ENCODE measurements at regions not wholly inside any gene's neighbourhood (a gene's known extent, or its start where the extent isn't known, plus 50 kb on each side); places are given as distances from the start of the nearest gene placed in this dataset.

GRCh38 chr2:183950673-183951072, 647.7 kb upstream of the ZNF804A start:
- Histone ChIP-seq H2AFZ (ENCODE audit: low read depth, low read length, poor library complexity, severe bottlenecking) (no peak overlapping the region), H3K79me2 (ENCODE audit: insufficient read depth, low read length) (no peaks in the 10 kb centered on the region), H4K20me1 (ENCODE audit: insufficient read depth) (no peaks in the 10 kb centered on the region), H3K9me2 (ENCODE audit: insufficient read depth) (no peaks in the 10 kb centered on the region), H3K4me1 (ENCODE audit: control insufficient read depth in 1 of 2, insufficient read depth in 2 of 2, low read length in 2 of 2) (no peaks in the 10 kb centered on the region), H3K27me3 (ENCODE audit: insufficient read depth, low read length) (no peaks in the 10 kb centered on the region), H3K36me3 (ENCODE audit: control insufficient read depth in 1 of 2, insufficient read depth in 2 of 2, low read length in 2 of 2) (no peaks in the 10 kb centered on the region), H3K27ac (ENCODE audit: low read depth, low read length) (no peak overlapping the region), H3K9me3 (ENCODE audit: control insufficient read depth in 1 of 2, insufficient read depth in 1 of 2, low read depth in 1 of 2, low read length in 2 of 2) (no peaks in the 10 kb centered on the region), H3K4me3 (replicated peaks in 1 of 2; ENCODE audit: low read depth in 1 of 2, low read length in 2 of 2) (no peak overlapping the region), H3K9ac (ENCODE audit: low read length) (no peak overlapping the region), H3K4me2 (ENCODE audit: low read length) (no peak overlapping the region)
- POLR2A ChIA-PET: no interaction called here
- no peak for DNase-seq (ENCODE audit: low read depth, low spot score)
- RAD21 ChIA-PET (ENCODE audit: low non-redundant PET in 1 of 2, low total read pairs in 2 of 2, uncharacterized antibody in 2 of 2, unreplicated experiment in 2 of 2): no interaction called here
- no TSS peak for BruUV-seq (replicated peaks)
- intact Hi-C loops (cut with micrococcal nuclease): no loop called here
- TF ChIP-seq SP1 (IDR thresholded peaks at IDR 0.05; ENCODE audit: low read depth): no peak
- CTCF ChIA-PET: no interaction called here
- ATAC-seq: no peak

GRCh38 chr2:183951630-183952029, 646.7 kb upstream of the ZNF804A start:
- TF ChIP-seq ZBTB33 (IDR thresholded peaks at IDR 0.05; ENCODE audit: extremely low read depth, insufficient replicate concordance, low read length) (no peak), REST (IDR thresholded peaks at IDR 0.05; ENCODE audit: low read depth) (no peak), EZH2phosphoT487 (IDR thresholded peaks at IDR 0.05; ENCODE audit: borderline replicate concordance) (no peak), SRF (IDR thresholded peaks at IDR 0.05; ENCODE audit: low read depth) (no peak), MAX (IDR thresholded peaks at IDR 0.05) (no peak)
- Histone ChIP-seq H3K27me3 (ENCODE audit: insufficient read depth, low read length) (no peaks in the 10 kb centered on the region), H3K9me2 (ENCODE audit: insufficient read depth) (no peaks in the 10 kb centered on the region), H4K20me1 (ENCODE audit: insufficient read depth) (no peaks in the 10 kb centered on the region), H3K9ac (ENCODE audit: low read length) (no peak overlapping the region), H3K27ac (ENCODE audit: low read depth, low read length) (no peak overlapping the region), H3K9me3 (ENCODE audit: control insufficient read depth in 1 of 2, insufficient read depth in 1 of 2, low read depth in 1 of 2, low read length in 2 of 2) (no peaks in the 10 kb centered on the region), H3K4me1 (ENCODE audit: control insufficient read depth in 1 of 2, insufficient read depth in 2 of 2, low read length in 2 of 2) (no peaks in the 10 kb centered on the region), H3K4me3 (replicated peaks in 1 of 2; ENCODE audit: low read depth in 1 of 2, low read length in 2 of 2) (no peak overlapping the region), H3K4me2 (ENCODE audit: low read length) (no peak overlapping the region), H2AFZ (ENCODE audit: low read depth, low read length, poor library complexity, severe bottlenecking) (no peak overlapping the region), H3K36me3 (ENCODE audit: control insufficient read depth in 1 of 2, insufficient read depth in 2 of 2, low read length in 2 of 2) (no peaks in the 10 kb centered on the region), H3K79me2 (ENCODE audit: insufficient read depth, low read length) (no peaks in the 10 kb centered on the region)
- RAD21 ChIA-PET (ENCODE audit: low non-redundant PET in 1 of 2, low total read pairs in 2 of 2, uncharacterized antibody in 2 of 2, unreplicated experiment in 2 of 2): no interaction called here
- CTCF ChIA-PET: no interaction called here
- no peak for ATAC-seq
- no peak for DNase-seq (ENCODE audit: low read depth, low spot score)
- POLR2A ChIA-PET: no interaction called here
- BruUV-seq (replicated peaks): no TSS peak
- intact Hi-C loops (cut with micrococcal nuclease): no loop called here
